K562 (cell line): ENCODE measurements at regions not wholly inside any gene's neighbourhood (a gene's known extent, or its start where the extent isn't known, plus 50 kb on each side); places are given as distances from the start of the nearest gene placed in this dataset.

Experiments used
- BRCA1 ChIP-seq, 2 experiments: fragments of 450-650 bp in 1 of 2; sonication (generic) in 1 of 2; formaldehyde crosslinking in 1 of 2; IDR thresholded peaks; 2 replicates each; pipeline versions ENCODE4 v1.5.0 to v1.6.1; 2017 to 2020; ENCODE audit warnings: mild to moderate bottlenecking in 1 of 2, missing genetic modification reagents in 1 of 2
- EP300 ChIP-seq: IDR thresholded peaks from 2 replicates; pipeline ENCODE4 v1.6.1; 2012; ENCODE audit warnings: low read length, improper control_type of control experiment
- FOXK2 ChIP-seq, 2 experiments: fragments of 450-650 bp; IDR thresholded peaks in 1 of 2; conservative IDR thresholded peaks in 1 of 2; 2 replicates each; pipeline ENCODE4 v1.6.1; 2016; ENCODE audit warnings: low read depth in 2 of 2, mild to moderate bottlenecking in 1 of 2
- GABPB1 ChIP-seq: sonication (generic); formaldehyde crosslinking; IDR thresholded peaks from 2 replicates; pipeline ENCODE4 v1.8.0; 2022; ENCODE audit warnings: mild to moderate bottlenecking, missing genetic modification reagents
- MXD1 ChIP-seq: fragments of 250-450 bp; sonication (Bioruptor Pico); IDR thresholded peaks from 2 replicates; pipeline ENCODE4 v1.8.0; 2021; ENCODE audit warnings: borderline replicate concordance, mild to moderate bottlenecking, moderate library complexity; ENCODE audit not compliant: poor library complexity, severe bottlenecking
- NCOA4 ChIP-seq: fragments of 450-650 bp; IDR thresholded peaks from 2 replicates; pipeline ENCODE4 v1.6.1; 2018; ENCODE audit warnings: mild to moderate bottlenecking; ENCODE audit not compliant: partially characterized antibody
- NUFIP1 ChIP-seq: fragments of 450-650 bp; IDR thresholded peaks from 2 replicates; pipeline ENCODE4 v1.6.1; 2018; ENCODE audit not compliant: partially characterized antibody
- POLR2AphosphoS5 ChIP-seq: IDR thresholded peaks from 2 replicates; pipeline ENCODE4 v1.6.1; 2011; ENCODE audit warnings: mild to moderate bottlenecking, low read depth, low read length, moderate library complexity; ENCODE audit not compliant: control insufficient read depth, insufficient read depth
- POLR3G ChIP-seq: IDR thresholded peaks from 2 replicates; pipeline ENCODE4 v1.6.1; 2011; ENCODE audit not compliant: insufficient read length, insufficient replicate concordance; ENCODE audit errors: extremely low read depth
- SMARCA4 ChIP-seq: fragments of 450-650 bp; IDR thresholded peaks from 2 replicates; pipeline ENCODE4 v1.6.1; 2016
- SOX6 ChIP-seq: fragments of 450-650 bp; IDR thresholded peaks from 2 replicates; pipeline ENCODE4 v1.6.1; 2014; ENCODE audit warnings: mild to moderate bottlenecking
- TAL1 ChIP-seq: fragments of 450-650 bp; IDR thresholded peaks from 2 replicates; pipeline ENCODE4 v1.6.1; 2016; ENCODE audit warnings: mild to moderate bottlenecking
- TCF3 ChIP-seq: sonication (generic); formaldehyde crosslinking; IDR thresholded peaks from 2 replicates; pipeline ENCODE4 v1.4.0; 2020; ENCODE audit warnings: mild to moderate bottlenecking, missing genetic modification reagents
- TEAD4 ChIP-seq, 2 experiments: sonication (generic) in 1 of 2; formaldehyde crosslinking in 1 of 2; IDR thresholded peaks; 2 replicates each; pipeline versions ENCODE4 v1.6.1 to v1.8.0; 2012 to 2022; ENCODE audit warnings: borderline replicate concordance in 1 of 2, inconsistent platforms in 1 of 2, low read length in 1 of 2, mild to moderate bottlenecking in 1 of 2, missing genetic modification reagents in 1 of 2
- USF1 ChIP-seq: sonication (generic); formaldehyde crosslinking; IDR thresholded peaks from 2 replicates; pipeline ENCODE4 v1.9.0; 2022; ENCODE audit warnings: mild to moderate bottlenecking, missing genetic modification reagents
- ZNF133 ChIP-seq: fragments of 250-450 bp; sonication (Bioruptor Pico); IDR thresholded peaks from 2 replicates; pipeline ENCODE4 v1.4.0; 2020; ENCODE audit warnings: mild to moderate bottlenecking

- TF ChIP-seq TEAD4 (IDR thresholded peaks at IDR 0.05; ENCODE audit: low read length) (peak; percentile 65), TEAD4 (CRISPR knock-in tag; IDR thresholded peaks at IDR 0.05; ENCODE audit: borderline replicate concordance) (no peak), SMARCA4 (0 out of 2 replicates have a peak, but pooled peaks have one; percentile 15), NCOA4 (no peak), TCF3 (CRISPR knock-in tag) (peak; percentile 80), USF1 (CRISPR knock-in tag) (no peak), POLR3G (no peak), MXD1 (CRISPR knock-in tag) (no peak), ZNF133 (CRISPR knock-in tag) (no peak), BRCA1 (IDR thresholded peaks at IDR 0.05) (no peak), BRCA1 (CRISPR knock-in tag; IDR thresholded peaks at IDR 0.05) (no peak), POLR2AphosphoS5 (no peak), TAL1 (peak; percentile 84), SOX6 (0 out of 2 replicates have a peak, but pooled peaks have one; percentile 23), GABPB1 (CRISPR knock-in tag) (no peak), EP300 (peak; percentile 39; the same call in 1 of the 2 replicates), NUFIP1 (no peak), FOXK2 (conservative IDR thresholded peaks at IDR 0.05 in 1 of 2, IDR thresholded peaks at IDR 0.05 in 1 of 2; ENCODE audit: low read depth in 2 of 2) (no peak)
These were observed 1004.6 kb upstream of the TMEFF2 start (continued) for GRCh38 chr2:193199322-193199721.
